ENCODE measurements at regions not wholly inside any gene's neighbourhood (a gene's known extent, or its start where the extent isn't known, plus 50 kb on each side); places are given as distances from the start of the nearest gene placed in this dataset.

DNA sequence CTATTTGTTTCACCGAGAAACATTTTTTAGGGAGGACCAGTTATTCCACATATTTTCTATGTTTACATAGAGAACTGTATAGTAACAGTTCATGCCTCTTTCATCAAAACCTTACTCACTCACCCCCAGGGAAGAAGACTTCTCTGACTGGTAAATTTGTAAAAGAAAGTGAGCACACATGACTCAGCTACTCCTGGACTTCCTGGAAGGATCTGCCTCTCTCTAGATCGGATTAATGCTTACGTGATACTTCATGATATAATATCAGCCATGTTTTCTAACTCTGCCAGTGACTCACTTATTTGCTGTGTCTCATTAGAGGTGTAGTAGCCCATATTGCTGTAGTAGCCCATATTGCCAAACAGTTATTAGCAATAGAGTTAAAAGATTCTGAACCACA is 494.3 kb upstream of the ATXN7L3B start:
- peaks cover 18% of the 10 kb centered on the region for H3K4me1 Mint-ChIP-seq (ENCODE audit: unreplicated experiment)
- TF ChIP-seq, protein P1, sequence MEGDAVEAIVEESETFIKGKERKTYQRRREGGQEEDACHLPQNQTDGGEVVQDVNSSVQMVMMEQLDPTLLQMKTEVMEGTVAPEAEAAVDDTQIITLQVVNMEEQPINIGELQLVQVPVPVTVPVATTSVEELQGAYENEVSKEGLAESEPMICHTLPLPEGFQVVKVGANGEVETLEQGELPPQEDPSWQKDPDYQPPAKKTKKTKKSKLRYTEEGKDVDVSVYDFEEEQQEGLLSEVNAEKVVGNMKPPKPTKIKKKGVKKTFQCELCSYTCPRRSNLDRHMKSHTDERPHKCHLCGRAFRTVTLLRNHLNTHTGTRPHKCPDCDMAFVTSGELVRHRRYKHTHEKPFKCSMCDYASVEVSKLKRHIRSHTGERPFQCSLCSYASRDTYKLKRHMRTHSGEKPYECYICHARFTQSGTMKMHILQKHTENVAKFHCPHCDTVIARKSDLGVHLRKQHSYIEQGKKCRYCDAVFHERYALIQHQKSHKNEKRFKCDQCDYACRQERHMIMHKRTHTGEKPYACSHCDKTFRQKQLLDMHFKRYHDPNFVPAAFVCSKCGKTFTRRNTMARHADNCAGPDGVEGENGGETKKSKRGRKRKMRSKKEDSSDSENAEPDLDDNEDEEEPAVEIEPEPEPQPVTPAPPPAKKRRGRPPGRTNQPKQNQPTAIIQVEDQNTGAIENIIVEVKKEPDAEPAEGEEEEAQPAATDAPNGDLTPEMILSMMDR (IDR thresholded peaks at IDR 0.05): no peak
- no peaks in the 10 kb centered on the region for H3K27me3 Mint-ChIP-seq (ENCODE audit: unreplicated experiment)
- DNase-seq (ENCODE audit: extremely low spot score, unreplicated experiment): no peak
- H3K4me3 Mint-ChIP-seq (ENCODE audit: unreplicated experiment): peak overlapping the region; percentile 27
- peak overlapping the region; percentile 83 for H3K27ac Mint-ChIP-seq (ENCODE audit: unreplicated experiment)
- H3K9me3 Mint-ChIP-seq (ENCODE audit: unreplicated experiment): no peaks in the 10 kb centered on the region
- H3K36me3 Mint-ChIP-seq (ENCODE audit: unreplicated experiment): no peaks in the 10 kb centered on the region

DNA sequence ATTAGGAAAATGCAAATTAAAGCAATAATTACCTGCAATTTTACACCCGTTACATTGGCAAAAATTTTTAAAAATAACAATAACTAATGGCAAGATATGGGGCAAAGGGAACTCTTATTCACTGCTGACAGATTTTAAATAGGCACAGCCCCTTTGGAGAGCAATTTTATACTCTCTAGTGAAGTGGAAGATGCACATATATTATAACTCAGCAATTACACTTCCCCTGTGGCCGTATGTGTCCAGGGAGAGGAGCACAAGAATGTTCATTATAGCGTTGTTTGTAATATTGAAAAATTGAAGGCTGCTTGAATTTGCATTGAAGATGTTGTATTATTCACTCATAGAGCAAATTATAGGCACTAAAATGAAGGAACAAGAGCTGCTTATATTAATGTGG is 488.3 kb upstream of the ATXN7L3B start:
- Mint-ChIP-seq H3K4me3 (ENCODE audit: unreplicated experiment) (no peak overlapping the region), H3K36me3 (ENCODE audit: unreplicated experiment) (no peaks in the 10 kb centered on the region), H3K4me1 (ENCODE audit: unreplicated experiment) (no peaks in the 10 kb centered on the region), H3K27ac (ENCODE audit: unreplicated experiment) (no peak overlapping the region), H3K9me3 (ENCODE audit: unreplicated experiment) (no peaks in the 10 kb centered on the region), H3K27me3 (ENCODE audit: unreplicated experiment) (peaks cover 5% of the 10 kb centered on the region)
- no peak for DNase-seq (ENCODE audit: extremely low spot score, unreplicated experiment)
- TF ChIP-seq, protein P1 (IDR thresholded peaks at IDR 0.05): no peak

DNA sequence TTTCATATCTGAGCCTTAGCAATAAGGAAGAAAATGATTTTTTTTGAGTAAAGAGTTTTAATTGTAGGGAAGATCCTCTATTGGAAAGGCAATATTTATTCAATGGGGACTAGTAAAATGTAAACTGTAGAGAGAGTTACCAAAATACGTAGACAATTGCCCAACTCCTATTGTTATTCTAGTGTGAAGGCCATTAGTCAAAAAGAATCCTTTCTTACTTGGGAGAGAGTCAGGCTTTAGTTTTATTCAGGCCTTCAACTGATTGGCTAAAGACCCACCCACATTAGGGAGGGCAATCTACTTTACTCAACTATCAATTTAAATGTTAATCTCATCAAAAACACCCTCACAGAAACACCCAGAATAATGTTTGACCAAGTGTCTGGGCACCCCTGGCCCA is 485.8 kb upstream of the ATXN7L3B start:
- Mint-ChIP-seq H3K36me3 (ENCODE audit: unreplicated experiment) (no peaks in the 10 kb centered on the region), H3K27ac (ENCODE audit: unreplicated experiment) (no peak overlapping the region), H3K4me1 (ENCODE audit: unreplicated experiment) (no peaks in the 10 kb centered on the region), H3K27me3 (ENCODE audit: unreplicated experiment) (peaks cover 16% of the 10 kb centered on the region), H3K4me3 (ENCODE audit: unreplicated experiment) (no peak overlapping the region), H3K9me3 (ENCODE audit: unreplicated experiment) (no peaks in the 10 kb centered on the region)
- TF ChIP-seq, protein P1 (IDR thresholded peaks at IDR 0.05): no peak
- DNase-seq (ENCODE audit: extremely low spot score, unreplicated experiment): no peak

DNA sequence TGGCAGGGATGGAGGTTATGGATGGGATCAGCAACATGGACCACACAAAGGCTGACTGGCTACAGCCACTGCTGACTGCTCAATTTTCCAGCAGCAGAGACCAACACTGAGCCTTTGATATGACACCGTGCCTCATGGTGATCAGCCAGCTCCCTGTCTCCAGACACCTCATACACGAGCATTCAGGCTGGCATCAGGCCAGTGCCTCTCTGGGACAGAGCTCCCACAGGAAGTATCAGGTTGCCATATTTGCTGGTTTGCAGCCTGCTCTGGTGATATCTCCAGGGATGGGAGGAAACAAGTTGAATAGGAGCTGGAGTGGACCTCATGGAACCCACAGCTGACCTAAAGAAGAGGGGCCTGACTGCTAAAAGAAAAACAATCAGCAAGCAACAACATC is 471.2 kb upstream of the ATXN7L3B start:
- no peak for DNase-seq (ENCODE audit: extremely low spot score, unreplicated experiment)
- Mint-ChIP-seq H3K4me1 (ENCODE audit: unreplicated experiment) (no peaks in the 10 kb centered on the region), H3K36me3 (ENCODE audit: unreplicated experiment) (no peaks in the 10 kb centered on the region), H3K27me3 (ENCODE audit: unreplicated experiment) (no peaks in the 10 kb centered on the region), H3K27ac (ENCODE audit: unreplicated experiment) (no peak overlapping the region), H3K9me3 (ENCODE audit: unreplicated experiment) (peaks cover 11% of the 10 kb centered on the region), H3K4me3 (ENCODE audit: unreplicated experiment) (no peak overlapping the region)
- TF ChIP-seq, protein P1 (IDR thresholded peaks at IDR 0.05): no peak

DNA sequence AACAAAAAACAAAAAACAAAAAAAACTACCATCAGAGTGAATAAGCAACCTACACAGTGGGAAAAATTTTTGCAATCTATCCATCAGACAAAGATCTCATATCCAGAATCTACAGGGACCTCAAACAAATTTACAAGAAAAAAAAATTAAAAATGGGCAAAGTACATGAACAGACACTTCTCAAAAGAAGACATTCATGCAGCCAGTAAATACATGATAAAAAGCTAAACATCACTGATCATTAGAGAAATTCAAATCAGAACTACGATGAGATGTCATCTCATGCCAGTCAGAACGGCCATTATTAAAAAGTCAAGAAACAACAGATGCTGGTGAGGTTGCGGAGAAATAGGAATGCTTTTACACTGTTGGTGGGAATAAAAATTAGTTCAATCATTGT is 466.5 kb upstream of the ATXN7L3B start:
- Mint-ChIP-seq H3K9me3 (ENCODE audit: unreplicated experiment) (peaks cover 11% of the 10 kb centered on the region), H3K4me3 (ENCODE audit: unreplicated experiment) (no peak overlapping the region), H3K27me3 (ENCODE audit: unreplicated experiment) (no peaks in the 10 kb centered on the region), H3K27ac (ENCODE audit: unreplicated experiment) (no peak overlapping the region), H3K36me3 (ENCODE audit: unreplicated experiment) (no peaks in the 10 kb centered on the region), H3K4me1 (ENCODE audit: unreplicated experiment) (no peaks in the 10 kb centered on the region)
- TF ChIP-seq, protein P1 (IDR thresholded peaks at IDR 0.05): no peak
- no peak for DNase-seq (ENCODE audit: extremely low spot score, unreplicated experiment)
